ENCODE measurements at regions not wholly inside any gene's neighbourhood (a gene's known extent, or its start where the extent isn't known, plus 50 kb on each side); places are given as distances from the start of the nearest gene placed in this dataset.

- no peaks in the 10 kb centered on the region for H3K27me3 ChIP-seq (ENCODE audit: control insufficient read depth, insufficient read depth, low read length)
- intact Hi-C loops (cut with DNase I), result no loop called here
- no peak overlapping the region for H3K9ac ChIP-seq (ENCODE audit: low read length in 3 of 3)
- DNase-seq (no peak), FAIRE-seq (peak; percentile 80)
- H3K27ac ChIP-seq (ENCODE audit: low read depth in 2 of 2, low read length in 2 of 2), result no peak overlapping the region
- H3K9me3 ChIP-seq (ENCODE audit: control insufficient read depth in 2 of 3, insufficient read depth in 1 of 3, low read length in 3 of 3), result peaks cover 0 to 11% (median 5%) of the 10 kb centered on the region in 3 donors
- no peak overlapping the region for H3K4me3 ChIP-seq (ENCODE audit: low read length in 3 of 3)
- no peak for TF ChIP-seq CTCF (IDR thresholded peaks at IDR 0.05; ENCODE audit: borderline replicate concordance, extremely low read depth, insufficient read depth)
- no peaks in the 10 kb centered on the region for H3K4me1 ChIP-seq (ENCODE audit: control insufficient read depth in 2 of 3, insufficient read depth in 2 of 3, low read depth in 1 of 3, low read length in 3 of 3)
- no peaks in the 10 kb centered on the region for H3K36me3 ChIP-seq (ENCODE audit: control insufficient read depth in 2 of 3, insufficient read depth in 3 of 3, low read length in 3 of 3)
Measured at GRCh38 chr6:168817558-168818159, 376.7 kb downstream of the SMOC2 start.

GRCh38 chr6:168815229-168815628, 374.2 kb downstream of the SMOC2 start:
- H3K36me3 ChIP-seq (ENCODE audit: control insufficient read depth in 2 of 3, insufficient read depth in 3 of 3, low read length in 3 of 3), result no peaks in the 10 kb centered on the region
- TF ChIP-seq CTCF (IDR thresholded peaks at IDR 0.05; ENCODE audit: borderline replicate concordance, extremely low read depth, insufficient read depth), result no peak
- DNase-seq (no peak), FAIRE-seq (no peak)
- peaks cover 0 to 11% (median 5%) of the 10 kb centered on the region in 3 donors for H3K9me3 ChIP-seq (ENCODE audit: control insufficient read depth in 2 of 3, insufficient read depth in 1 of 3, low read length in 3 of 3)
- no peak overlapping the region for H3K9ac ChIP-seq (ENCODE audit: low read length in 3 of 3)
- no peak overlapping the region for H3K4me3 ChIP-seq (ENCODE audit: low read length in 3 of 3)
- intact Hi-C loops (cut with DNase I), result no loop called here
- H3K27ac ChIP-seq (ENCODE audit: low read depth in 2 of 2, low read length in 2 of 2), result no peak overlapping the region
- H3K4me1 ChIP-seq (ENCODE audit: control insufficient read depth in 2 of 3, insufficient read depth in 2 of 3, low read depth in 1 of 3, low read length in 3 of 3), result no peaks in the 10 kb centered on the region
- no peaks in the 10 kb centered on the region for H3K27me3 ChIP-seq (ENCODE audit: control insufficient read depth, insufficient read depth, low read length)

DNA sequence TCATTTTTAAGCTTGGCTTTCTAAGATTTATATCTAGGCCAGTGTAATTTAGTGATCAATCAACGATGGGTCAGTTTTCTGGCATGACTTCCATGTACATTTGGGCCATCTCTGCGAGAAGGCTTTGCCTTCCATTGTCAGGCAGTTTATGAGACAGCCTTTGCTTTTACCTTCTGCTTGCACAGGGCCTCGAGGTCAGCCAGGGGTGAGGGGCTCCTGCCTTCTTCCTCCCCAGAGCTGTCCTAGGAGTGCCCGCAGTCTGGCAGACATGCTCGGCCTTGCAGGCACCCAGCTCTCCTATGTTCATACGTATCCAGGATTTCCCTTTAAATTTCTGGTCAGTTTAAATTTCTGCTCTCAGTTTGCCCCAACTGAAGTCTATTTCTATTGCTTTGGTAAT, 367.2 kb downstream of the SMOC2 start:
- FAIRE-seq (no peak), DNase-seq (no peak)
- Histone ChIP-seq H3K4me3 (ENCODE audit: low read length in 3 of 3) (no peak overlapping the region), H3K36me3 (ENCODE audit: control insufficient read depth in 2 of 3, insufficient read depth in 3 of 3, low read length in 3 of 3) (no peaks in the 10 kb centered on the region), H3K9me3 (ENCODE audit: control insufficient read depth in 2 of 3, insufficient read depth in 1 of 3, low read length in 3 of 3) (no peaks in the 10 kb centered on the region), H3K27me3 (ENCODE audit: control insufficient read depth, insufficient read depth, low read length) (no peaks in the 10 kb centered on the region), H3K9ac (ENCODE audit: low read length in 3 of 3) (no peak overlapping the region), H3K4me1 (ENCODE audit: control insufficient read depth in 2 of 3, insufficient read depth in 2 of 3, low read depth in 1 of 3, low read length in 3 of 3) (no peaks in the 10 kb centered on the region), H3K27ac (ENCODE audit: low read depth in 2 of 2, low read length in 2 of 2) (no peak overlapping the region)
- intact Hi-C loops (cut with DNase I), result no loop called here
- no peak for TF ChIP-seq CTCF (IDR thresholded peaks at IDR 0.05; ENCODE audit: borderline replicate concordance, extremely low read depth, insufficient read depth)

- Histone ChIP-seq H3K27me3 (ENCODE audit: control insufficient read depth, insufficient read depth, low read length) (no peaks in the 10 kb centered on the region), H3K4me1 (ENCODE audit: control insufficient read depth in 2 of 3, insufficient read depth in 2 of 3, low read depth in 1 of 3, low read length in 3 of 3) (no peaks in the 10 kb centered on the region), H3K36me3 (ENCODE audit: control insufficient read depth in 2 of 3, insufficient read depth in 3 of 3, low read length in 3 of 3) (no peaks in the 10 kb centered on the region), H3K9ac (ENCODE audit: low read length in 3 of 3) (no peak overlapping the region), H3K9me3 (ENCODE audit: control insufficient read depth in 2 of 3, insufficient read depth in 1 of 3, low read length in 3 of 3) (no peaks in the 10 kb centered on the region), H3K4me3 (ENCODE audit: low read length in 3 of 3) (no peak overlapping the region), H3K27ac (ENCODE audit: low read depth in 2 of 2, low read length in 2 of 2) (no peak overlapping the region)
- no peak for TF ChIP-seq CTCF (IDR thresholded peaks at IDR 0.05; ENCODE audit: borderline replicate concordance, extremely low read depth, insufficient read depth)
- DNase-seq, result peak in 2 of 5 donors; percentile 19 to 64
- no peak for FAIRE-seq
- intact Hi-C loops (cut with DNase I), result no loop called here
Measured at GRCh38 chr6:168804331-168804730, 363.3 kb downstream of the SMOC2 start.
